ENCODE measurements at regions not wholly inside any gene's neighbourhood (a gene's known extent, or its start where the extent isn't known, plus 50 kb on each side); places are given as distances from the start of the nearest gene placed in this dataset.

DNA sequence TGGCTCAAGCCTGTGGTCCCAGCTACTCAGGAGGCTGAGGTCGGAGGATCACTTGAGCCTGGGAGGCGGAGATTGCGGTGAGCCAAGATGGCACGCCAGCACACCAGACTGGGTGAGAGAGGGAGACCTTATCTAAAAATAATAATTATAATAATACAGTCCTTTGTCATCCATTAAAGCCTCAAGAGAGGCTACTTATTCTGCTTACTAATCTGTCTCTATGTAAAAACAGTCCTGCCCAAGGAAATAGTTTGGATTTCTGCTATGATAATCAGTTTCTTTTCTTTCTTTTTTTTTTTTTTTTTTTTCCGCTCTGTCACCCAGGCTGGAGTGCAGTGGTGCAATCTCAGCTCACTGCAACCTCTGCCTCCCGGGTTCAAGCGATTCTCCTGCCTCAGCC is 228.3 kb downstream of the C1D start:
- no peak for TF ChIP-seq POLR2A (IDR thresholded peaks at IDR 0.05)
- TF ChIP-seq, protein P1, sequence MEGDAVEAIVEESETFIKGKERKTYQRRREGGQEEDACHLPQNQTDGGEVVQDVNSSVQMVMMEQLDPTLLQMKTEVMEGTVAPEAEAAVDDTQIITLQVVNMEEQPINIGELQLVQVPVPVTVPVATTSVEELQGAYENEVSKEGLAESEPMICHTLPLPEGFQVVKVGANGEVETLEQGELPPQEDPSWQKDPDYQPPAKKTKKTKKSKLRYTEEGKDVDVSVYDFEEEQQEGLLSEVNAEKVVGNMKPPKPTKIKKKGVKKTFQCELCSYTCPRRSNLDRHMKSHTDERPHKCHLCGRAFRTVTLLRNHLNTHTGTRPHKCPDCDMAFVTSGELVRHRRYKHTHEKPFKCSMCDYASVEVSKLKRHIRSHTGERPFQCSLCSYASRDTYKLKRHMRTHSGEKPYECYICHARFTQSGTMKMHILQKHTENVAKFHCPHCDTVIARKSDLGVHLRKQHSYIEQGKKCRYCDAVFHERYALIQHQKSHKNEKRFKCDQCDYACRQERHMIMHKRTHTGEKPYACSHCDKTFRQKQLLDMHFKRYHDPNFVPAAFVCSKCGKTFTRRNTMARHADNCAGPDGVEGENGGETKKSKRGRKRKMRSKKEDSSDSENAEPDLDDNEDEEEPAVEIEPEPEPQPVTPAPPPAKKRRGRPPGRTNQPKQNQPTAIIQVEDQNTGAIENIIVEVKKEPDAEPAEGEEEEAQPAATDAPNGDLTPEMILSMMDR (IDR thresholded peaks at IDR 0.05) = no peak

All from lower leg skin (tissue), 3 donors.